Upper lobe of left lung (tissue), 4 donors: ENCODE measurements at regions not wholly inside any gene's neighbourhood (a gene's known extent, or its start where the extent isn't known, plus 50 kb on each side); places are given as distances from the start of the nearest gene placed in this dataset.

Experiments used
- EP300 ChIP-seq, 4 donors: sonication (generic); formaldehyde crosslinking; IDR thresholded peaks; one replicate each; pipeline ENCODE4 v1.5.1; 2017; ENCODE audit warnings: antibody characterized with exemption in 4 of 4, control low read depth in 2 of 4
- POLR2A ChIP-seq, 4 donors: fragments of 450-650 bp; IDR thresholded peaks; one replicate each; pipeline ENCODE4 v1.5.1; 2016 to 2017; ENCODE audit warnings: antibody characterized with exemption in 4 of 4, mild to moderate bottlenecking in 2 of 4
- POLR2AphosphoS5 ChIP-seq, 2 donors: sonication (generic); formaldehyde crosslinking; IDR thresholded peaks; one replicate each; pipeline ENCODE4 v1.5.1; 2017; ENCODE audit warnings: antibody characterized with exemption in 2 of 2
- TF ChIP-seq, protein P1 (sequence below), 6 experiments: fragments of 450-650 bp in 4 of 6; fragments of 200-600 bp in 2 of 6; sonication (generic) in 2 of 6; IDR thresholded peaks; one replicate each; pipeline ENCODE4 v1.5.1; 2016 to 2019; ENCODE audit warnings: antibody characterized with exemption in 6 of 6

DNA sequence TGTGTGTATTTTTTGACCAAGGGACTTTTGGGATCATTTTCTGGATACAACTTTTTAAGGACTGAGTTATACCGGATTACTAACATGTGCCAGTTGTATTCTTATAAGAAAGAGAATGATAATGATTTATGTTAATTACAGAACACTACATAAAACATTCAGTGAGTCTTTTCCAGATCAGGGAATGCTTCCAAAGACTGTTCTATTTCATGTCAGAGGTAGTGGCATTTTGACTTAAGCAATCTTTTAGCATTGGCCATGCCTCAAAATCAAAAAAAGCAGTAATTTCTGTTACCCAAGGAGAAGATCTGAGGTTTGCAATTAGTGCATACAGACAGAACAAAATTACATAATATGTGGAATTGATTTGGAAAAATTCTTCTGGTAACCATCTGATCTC lies 413.0 kb upstream of the CDH9 start:
- TF ChIP-seq POLR2A (IDR thresholded peaks at IDR 0.05) (no peak), EP300 (IDR thresholded peaks at IDR 0.05) (no peak), POLR2AphosphoS5 (IDR thresholded peaks at IDR 0.05) (no peak)
- TF ChIP-seq, protein P1, sequence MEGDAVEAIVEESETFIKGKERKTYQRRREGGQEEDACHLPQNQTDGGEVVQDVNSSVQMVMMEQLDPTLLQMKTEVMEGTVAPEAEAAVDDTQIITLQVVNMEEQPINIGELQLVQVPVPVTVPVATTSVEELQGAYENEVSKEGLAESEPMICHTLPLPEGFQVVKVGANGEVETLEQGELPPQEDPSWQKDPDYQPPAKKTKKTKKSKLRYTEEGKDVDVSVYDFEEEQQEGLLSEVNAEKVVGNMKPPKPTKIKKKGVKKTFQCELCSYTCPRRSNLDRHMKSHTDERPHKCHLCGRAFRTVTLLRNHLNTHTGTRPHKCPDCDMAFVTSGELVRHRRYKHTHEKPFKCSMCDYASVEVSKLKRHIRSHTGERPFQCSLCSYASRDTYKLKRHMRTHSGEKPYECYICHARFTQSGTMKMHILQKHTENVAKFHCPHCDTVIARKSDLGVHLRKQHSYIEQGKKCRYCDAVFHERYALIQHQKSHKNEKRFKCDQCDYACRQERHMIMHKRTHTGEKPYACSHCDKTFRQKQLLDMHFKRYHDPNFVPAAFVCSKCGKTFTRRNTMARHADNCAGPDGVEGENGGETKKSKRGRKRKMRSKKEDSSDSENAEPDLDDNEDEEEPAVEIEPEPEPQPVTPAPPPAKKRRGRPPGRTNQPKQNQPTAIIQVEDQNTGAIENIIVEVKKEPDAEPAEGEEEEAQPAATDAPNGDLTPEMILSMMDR (IDR thresholded peaks at IDR 0.05), result no peak
